CD4-positive, alpha-beta T cell treated with Interleukin-4 for 1 hour (primary cell): ENCODE measurements at regions not wholly inside any gene's neighbourhood (a gene's known extent, or its start where the extent isn't known, plus 50 kb on each side); places are given as distances from the start of the nearest gene placed in this dataset.

Experiments used
- DNase-seq, 2 donors: peaks; one replicate each; pipeline ENCODE4 v3.0.0-alpha.2; 2020 to 2022

DNA sequence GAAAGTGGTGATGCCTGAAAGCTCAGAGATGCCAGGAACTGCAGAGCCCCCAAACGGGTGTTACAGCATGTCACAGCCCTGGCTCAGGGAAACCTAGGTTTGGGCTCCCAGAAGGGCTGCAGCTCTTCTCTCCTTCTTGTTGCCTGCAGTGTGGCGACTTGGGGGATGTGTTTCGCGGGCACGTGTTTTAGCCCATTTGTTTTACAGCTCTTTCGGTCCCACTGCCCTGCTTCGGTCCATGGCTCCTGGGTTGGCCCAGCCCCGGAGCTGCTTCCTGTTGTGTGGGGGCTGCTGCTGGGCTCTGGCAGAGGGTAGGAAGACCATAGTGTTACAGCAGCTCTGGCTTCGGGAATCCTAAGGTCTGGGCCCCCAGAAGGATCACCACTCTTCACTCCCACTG, 222.9 kb upstream of the RIOK2 start:
- DNase-seq = no peak

DNA sequence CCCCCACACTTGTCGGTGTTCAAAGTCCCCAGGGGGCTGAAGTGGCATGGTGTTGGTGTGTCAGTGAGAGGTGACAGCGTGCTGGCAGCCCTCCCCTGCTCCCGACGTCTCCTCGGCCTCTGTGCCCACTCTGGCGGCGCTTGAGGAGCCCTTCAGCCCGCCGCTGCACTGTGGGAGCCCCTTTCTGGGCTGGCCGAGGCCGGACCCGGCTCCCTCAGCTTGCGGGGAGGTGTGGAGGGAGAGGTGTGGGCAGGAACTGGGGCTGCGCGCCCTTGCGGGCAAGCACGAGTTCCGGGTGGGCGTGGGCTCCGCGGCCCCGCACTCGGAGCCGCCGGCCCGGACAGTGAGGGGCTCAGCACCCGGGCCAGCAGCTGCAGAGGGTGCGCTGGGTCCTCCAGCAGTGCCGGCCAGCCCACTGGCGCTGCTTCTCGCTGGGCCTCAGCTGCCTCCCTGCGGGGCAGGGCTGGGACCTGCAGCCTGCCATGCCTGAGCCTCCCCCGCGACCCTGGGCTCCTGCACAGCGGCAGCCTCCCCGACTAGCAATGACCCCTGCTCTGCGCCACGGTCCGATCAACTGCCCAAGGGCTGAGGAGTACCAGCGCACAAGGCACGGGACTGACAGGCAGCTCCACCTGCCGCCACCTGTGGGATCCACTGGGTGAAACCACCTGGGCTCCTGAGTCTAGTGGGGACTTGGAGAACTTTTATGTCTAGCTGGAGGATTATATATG, 224.1 kb upstream of the RIOK2 start:
- DNase-seq = no peak

DNA sequence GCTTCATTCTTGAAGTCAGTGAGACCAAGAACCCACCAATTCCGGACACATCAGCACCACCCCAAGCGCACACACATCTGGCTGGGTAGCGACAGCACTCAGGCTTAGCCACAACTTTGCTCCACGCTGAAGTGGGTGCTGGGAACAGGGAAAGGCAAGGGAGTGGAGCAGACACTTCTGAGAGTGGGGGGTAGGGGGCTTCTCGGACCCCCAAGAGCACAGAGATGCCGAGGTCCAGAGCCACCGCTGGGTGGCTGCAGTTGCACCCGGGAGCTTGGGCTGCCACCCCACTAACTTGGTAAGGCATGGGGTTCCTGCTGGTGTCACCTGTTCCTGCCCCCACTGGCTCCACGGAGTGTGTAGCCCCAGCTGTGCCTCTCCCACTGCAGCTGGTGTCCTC, 225.3 kb upstream of the RIOK2 start:
- DNase-seq = no peak

DNA sequence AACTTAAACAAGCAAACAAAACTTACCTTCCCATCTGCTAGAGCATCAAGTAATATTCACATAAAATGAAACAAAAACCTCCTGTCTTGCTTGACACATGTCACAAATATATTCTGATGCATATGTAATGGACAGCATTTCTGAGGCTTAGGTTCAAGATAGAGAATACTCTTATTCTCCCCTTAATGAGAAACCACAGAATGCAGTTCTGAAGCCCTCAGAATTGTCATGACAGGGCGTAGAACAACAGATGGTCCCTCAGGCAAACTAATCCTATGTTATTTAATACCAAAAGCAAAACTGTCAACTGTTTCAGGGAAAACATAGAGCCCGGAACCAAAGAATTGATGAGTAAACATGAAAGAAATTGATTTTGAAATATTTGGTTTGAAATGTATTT, 229.9 kb upstream of the RIOK2 start:
- no peak for DNase-seq

DNA sequence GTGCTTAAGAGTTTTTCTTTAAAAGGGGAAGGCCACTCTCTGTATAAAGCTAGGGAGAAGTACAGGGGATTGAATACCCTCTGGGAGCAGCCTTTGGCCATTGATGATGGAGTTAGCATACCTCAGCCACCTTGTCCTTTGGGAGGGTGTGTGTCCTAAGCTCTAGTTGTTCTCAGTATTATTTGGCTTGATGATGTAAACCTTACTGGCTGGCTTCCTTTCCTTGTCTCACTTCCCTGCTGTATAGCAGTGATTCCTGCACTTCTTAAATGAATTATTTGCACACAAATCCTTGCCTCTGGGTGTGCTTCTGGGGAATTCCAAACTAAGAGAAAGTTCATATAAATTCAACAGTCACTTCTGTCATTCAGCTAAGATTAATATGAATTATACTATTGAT, 234.9 kb upstream of the RIOK2 start:
- DNase-seq = no peak

DNA sequence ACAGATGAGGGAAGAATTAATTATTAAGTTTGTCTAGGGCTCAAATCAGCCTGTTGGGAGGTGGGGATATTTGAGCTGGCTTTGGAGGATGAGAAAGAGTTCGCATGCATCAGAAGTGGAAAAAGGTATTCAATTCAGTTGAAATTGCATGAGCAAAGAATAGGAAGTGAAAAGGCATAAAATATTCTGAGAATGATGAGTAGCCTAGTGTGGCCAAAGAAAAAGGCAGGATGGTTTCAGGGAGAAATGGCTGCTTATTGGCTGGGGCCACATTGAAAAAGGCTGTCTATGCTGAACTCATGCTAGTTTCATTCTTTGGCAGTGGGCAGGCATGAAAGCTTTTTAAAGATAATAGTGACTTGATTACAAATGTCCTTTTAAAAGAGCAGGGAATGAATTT, 235.4 kb upstream of the RIOK2 start:
- no peak for DNase-seq

DNA sequence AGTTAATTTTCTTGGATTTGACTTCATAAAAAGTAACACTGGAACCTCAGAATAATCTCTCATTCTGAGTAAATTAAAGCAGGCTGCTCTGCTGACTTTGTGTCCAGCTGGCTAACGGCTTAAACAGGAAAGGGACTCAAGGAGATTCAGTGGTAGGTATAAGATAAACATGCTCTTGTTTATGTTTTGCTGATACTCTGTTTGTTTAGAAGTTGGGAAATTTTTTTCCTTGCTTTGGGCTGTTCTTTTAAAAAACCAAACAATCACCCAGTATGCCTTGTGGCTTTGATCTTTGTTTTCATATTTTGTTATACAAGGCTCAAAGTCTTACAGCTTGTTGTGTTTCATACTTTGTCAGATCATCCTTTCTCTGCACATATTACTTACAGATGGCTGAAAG, 237.6 kb upstream of the RIOK2 start:
- DNase-seq = no peak

DNA sequence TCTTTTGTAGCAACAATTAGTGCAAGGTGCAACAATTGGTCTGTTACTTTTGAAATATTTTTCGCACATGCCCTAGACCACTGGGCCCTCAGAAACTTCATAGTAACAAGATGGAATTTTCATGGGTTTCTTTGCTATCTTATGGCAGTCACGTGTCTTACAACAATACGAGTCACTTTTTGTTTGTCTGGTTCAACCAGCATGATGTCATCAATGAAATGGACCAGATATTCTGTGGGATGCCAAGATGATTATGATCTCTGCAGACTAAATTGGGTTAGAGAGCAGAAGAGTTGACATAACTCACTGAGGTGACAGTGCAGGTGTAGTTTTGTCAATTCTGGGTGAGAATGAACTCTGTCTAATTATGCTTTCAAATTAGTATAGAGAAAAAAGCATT, 239.6 kb upstream of the RIOK2 start:
- no peak for DNase-seq

DNA sequence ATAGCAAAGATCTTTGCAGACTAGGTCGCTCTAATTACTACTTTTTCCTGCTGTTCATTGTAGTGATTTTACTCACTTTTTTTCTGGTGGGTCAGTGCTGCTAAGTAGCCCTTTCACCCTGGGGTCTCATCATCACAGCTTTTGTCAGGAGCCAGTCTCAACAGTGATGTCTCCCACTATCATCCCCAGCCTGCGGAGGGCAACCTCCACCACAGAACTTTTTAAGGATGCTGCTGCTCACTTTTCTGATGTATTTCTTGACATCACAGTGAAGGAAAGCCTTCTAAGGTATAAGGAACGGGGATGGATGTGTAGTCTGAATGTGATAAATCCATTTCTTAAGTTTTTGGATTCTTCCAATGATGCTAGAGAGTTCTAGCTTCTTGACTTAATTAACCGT, 242.5 kb upstream of the RIOK2 start:
- no peak for DNase-seq

DNA sequence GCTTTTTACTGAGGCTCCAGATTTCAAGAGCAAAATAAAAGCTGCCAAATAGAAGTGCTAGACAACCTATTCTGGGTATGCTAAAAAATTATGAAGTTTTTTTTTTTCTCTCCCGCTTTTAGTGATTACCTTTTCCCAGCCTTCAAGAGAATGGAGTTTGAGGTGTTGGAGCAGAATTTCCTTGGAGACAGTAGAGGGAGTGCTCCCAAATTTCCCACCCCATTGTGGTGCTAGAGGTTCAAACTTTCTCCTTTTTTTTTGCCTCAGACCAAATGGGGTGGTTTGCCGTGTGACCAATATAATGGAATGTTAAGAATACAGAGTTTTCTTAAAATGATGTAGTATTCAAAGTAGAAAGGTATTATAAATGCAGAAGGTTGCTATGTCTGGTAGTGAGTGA, 244.2 kb upstream of the RIOK2 start:
- DNase-seq = no peak

DNA sequence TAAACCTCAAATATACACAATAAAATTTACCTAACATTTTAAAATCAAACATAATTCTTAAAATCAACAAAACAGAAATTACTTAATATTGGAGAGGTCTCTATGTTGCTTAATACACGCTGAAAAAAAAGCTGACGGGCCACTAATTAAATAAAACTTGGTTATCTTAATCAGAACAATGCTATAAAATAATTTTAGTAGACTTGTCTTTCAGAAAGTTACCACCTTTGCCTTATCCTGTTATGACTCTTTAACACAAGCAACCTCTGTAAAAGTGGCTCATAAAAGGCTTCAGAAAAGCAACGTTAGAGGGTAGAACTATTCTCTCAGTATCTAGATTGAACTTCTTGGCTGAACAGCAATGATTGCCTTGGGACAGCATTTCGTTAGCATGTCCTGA, 251.0 kb upstream of the RIOK2 start:
- DNase-seq = no peak

DNA sequence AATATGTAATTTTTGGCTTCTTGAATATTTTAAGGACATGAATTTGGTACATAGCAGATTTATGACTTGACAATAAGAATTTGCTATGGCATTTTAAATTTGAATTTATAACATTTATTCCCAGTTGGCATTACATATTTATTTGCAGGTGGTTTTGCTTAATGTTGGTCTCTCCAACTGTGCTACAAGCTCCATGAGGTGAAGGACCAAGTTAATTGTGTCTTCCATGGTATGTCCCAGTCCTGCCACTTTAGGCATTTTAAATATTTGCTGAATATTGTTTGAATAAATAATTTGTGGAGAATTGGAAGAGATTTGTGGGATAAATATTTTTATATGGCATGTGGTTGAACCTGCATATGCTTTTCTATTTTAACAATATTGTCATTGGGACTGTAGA, 253.4 kb upstream of the RIOK2 start:
- no peak for DNase-seq

DNA sequence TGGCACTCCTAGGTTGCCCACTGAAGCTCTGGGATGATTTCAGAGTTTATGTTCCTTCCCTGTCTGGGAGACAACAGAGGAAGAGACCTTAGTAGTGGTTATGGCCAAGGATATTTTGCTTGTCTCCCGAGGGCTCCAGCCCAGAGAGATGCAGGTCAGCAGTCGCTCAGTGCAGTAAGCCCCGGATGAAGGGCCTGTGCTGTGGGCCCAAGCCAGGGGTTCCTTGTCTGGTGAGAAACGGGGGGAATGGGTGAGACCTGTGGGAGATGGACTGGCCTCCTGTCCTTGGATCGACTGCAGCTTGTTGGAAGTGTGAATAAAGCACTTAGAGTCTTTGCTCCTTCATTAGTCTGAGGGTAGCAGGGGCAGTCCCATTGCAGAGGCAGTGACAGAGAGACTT, 260.7 kb upstream of the RIOK2 start:
- no peak for DNase-seq

DNA sequence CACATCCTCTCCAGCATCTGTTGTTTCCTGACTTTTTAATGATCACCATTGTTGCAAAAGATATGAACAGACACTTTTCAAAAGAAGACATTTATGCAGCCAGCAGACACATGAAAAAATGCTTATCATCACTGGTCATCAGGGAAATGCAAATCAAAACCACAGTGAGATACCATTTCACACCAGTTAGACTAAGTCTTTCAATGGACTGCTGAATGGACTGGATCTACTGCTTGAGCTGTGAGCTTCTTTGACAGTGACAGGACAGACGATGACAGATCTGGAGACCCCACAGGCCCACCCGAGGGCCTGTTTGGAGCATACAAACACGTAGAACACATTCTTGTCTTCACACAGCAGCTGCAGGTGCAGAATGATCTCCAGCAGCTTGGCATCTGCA, 266.1 kb upstream of the RIOK2 start:
- no peak for DNase-seq

DNA sequence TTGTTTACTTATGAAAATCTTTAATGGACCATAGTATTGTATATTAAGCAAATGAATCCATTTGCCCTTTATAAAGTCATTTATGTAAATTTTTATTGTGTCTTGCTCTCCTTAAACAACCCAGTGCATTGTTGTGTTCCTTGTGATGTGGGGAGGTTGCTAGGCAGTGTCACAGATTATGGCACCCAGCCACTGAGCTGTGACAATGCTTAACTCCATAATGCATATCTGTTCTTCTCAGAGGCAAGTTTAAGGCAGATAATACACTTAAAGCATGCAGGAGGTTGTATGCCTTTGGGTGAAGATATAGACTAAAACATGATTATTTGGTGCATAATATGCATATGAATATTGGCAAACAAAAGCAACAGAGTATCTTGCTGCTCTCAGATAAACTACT, 269.6 kb upstream of the RIOK2 start:
- DNase-seq = no peak

DNA sequence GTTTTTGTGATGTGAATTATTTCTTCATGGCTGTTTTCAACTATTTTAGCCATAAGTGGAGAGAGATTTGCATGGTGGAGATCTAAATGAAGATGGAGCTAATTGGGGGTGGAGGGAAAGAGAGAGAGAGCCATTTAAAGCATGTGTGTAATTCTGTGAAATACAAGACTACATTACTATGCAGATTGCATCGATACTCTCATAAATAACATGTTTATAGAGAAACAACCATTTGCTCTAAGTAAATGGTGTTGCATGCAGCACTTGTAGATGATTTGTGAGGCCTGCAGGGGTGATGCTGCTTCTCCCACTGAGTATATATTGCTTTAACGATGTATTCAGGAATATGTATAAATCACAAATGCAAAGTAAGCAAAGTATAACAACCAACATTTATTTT, 270.2 kb upstream of the RIOK2 start:
- DNase-seq = no peak

DNA sequence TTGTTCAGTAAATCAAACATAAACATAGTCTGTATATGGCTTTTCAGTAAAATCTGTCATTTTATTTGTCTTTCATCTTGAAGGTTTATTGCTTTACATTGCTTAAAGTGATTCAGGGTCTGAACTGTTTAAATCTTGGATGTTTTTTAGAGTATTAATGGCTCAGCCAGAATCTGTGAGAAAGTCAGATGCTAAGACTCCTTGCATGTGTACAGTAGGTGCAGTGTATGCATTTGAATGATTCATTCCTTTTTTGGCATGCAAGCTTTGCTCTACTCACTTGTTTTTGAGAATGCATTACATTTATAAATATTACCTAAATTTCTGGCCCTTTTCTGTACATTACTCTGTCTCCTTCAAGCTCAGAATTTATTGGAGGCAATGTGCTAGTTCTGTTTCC, 271.0 kb upstream of the RIOK2 start:
- no peak for DNase-seq

DNA sequence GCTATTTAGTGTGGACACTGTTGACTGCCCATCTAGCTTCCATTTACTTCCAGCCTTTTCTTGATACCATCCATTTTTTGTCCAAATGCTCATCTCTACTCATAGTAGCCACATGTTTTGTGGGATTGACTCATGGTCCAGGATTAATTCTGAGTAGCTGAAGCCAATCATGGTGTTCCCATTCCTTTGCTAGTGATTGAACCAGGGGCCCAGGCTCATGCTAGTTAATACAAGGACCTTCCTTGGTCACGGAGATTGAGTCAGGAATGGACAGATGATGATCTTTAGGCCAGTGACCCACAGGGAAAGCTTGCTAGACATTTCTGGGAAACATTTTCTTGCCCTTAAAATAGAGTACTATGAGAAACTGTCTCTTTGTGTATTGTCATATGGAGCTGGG, 272.9 kb upstream of the RIOK2 start:
- DNase-seq = no peak

DNA sequence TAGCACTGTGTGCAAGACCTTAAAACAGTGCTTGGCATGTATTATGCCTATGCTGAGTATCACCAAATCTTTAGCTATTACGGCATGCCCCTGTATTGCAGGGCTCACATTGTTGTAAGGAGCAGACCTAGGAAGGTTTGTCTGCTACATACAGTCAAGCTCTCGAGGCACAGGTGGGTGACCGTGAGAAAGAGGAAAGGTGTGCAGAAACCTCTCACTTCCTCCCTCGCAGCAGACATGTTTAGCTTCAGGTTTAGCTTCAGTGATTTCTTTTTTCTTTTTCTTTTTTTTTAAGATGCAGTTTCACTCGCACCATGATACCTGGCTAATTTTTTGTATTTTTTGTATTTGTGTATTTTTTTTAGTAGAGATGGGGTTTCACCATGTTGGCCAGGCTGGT, 275.8 kb upstream of the RIOK2 start:
- DNase-seq = no peak

DNA sequence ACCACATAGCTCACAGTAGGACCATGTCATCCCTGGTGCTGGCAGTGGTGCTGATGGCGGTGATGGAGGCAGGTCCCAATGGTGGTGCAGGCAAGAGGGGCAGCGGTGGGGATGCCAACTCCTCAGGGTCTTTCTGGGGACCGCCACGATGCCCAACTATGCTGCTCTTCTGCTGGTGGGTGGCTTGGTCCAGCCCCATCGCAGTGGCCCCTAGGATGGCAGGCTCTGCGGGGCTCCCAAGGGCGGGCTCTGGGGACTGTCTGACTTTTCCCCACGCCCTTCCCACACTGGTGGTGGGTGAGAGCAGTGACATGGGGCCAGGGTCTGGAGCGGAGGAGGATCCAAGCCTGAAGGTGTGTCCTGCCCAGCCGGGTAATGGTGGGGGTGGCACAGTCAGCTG, 288.9 kb upstream of the RIOK2 start:
- DNase-seq = no peak

DNA sequence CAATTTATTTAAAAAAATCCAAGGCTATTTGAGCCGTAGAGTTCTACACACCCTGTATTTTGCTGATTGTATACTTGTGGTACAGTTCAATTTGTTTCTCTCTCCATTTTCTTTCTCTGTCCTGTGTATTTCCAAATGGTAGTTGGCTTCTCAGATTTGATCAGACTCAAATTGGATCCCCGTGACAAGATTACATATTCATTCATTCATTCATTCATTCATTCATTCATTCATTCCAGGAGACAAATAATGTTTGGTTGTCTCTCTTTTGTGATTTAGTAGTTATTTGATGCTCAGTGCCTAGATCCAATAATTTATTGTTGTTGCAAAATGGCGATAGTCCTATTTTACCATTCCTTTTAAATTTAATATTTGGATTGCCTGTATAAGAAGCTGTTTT, 292.8 kb upstream of the RIOK2 start:
- no peak for DNase-seq

DNA sequence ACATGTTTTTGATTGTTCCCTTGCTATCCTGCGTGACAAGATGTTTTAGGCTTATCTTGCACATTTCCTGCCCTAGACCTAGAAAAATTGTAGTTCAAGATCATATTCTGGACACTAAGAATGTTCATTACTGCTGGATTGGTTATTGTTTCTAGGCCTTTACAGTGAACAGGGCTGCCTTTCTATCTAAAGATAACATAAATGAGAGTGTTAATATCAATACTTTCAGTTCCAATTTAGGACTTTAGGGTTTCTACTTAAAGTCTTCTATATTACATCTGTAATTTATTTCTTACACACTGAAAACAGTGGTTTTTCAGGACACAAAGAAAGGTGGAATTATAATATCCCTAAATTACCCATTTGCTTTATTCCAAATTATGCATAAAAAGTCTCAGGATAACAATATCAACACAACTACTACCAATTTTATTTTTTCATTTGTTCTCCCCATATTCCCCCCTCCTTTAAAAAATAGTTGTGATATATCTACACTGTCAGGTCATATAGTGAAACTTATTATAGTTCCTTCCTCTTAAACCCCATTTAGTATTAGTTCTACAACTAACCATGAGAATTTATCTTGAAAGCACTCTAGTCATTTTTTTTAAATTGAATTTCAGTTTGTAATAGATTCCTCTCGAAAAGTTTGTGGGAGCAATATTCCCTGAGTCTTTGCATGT, 293.9 kb upstream of the RIOK2 start:
- DNase-seq = no peak

DNA sequence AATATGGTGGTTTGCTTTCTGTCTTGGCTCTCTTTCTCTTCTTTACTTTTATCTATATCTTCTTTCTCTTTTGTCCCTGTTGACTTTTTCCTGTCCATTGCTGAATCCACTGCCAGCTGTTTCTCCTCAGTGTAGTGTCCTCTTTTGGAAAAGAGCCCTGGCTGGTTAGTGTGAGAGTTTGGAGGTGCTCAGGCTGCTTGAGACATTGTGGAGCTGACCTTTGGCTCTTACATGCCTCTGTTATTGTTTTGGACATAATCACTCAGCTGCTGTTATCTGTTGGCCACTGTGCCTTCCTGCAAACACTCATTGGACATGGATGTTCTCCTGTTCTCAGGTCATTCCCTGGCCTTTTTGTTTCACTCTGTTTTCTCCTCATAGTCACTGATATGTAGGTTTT, 295.4 kb upstream of the RIOK2 start:
- DNase-seq = no peak

DNA sequence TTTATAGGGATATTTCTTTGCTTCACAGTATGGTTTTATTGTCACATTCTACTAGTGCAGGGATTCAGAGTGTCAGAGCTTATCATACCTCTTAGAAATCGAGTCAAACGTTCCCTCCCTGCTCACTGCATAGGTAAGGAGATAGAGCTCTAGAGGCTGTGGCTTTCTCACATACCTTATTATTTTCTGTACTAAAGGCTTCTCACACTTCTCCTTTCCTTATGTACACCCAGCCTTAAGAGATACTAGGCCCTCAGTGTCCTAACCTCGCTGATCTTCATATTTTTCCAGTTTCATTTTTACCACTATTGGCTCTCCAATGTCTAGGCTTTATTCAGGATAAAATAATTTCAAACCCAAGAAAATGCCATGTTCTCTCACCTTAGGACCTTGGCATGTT, 297.3 kb upstream of the RIOK2 start:
- no peak for DNase-seq

DNA sequence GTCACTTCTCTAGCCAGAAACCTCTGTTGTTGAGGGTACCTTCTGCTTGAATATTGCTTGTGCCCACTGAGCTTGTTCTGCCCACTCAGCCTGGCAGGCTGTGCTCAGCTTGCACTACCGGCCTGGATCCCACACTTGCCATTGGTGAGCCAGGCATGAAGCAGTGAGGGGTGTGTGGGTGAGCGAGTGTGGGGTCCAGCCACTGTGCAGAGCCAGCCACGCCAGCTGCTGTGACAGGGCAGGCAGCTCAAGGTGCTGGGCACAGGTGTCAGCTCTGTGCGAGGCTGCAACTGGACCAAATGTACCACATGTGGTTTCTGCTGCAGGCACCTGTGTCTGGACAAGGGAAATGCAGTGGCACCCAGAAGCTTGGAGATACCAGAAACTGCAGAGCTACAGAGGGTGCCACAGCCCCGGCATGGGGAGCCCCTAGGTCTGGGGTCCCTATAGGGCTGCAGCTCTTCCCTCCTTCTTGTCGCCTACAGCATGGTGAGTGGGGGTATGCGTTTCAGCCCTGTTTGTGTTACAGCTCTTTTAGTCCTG, 305.1 kb upstream of the RIOK2 start:
- no peak for DNase-seq
